Skeletal muscle satellite cell (primary cell): ENCODE measurements at regions not wholly inside any gene's neighbourhood (a gene's known extent, or its start where the extent isn't known, plus 50 kb on each side); places are given as distances from the start of the nearest gene placed in this dataset.
"Not testable (repeated sequence)": the region's sequence is repeated elsewhere in the genome, so short reads cannot be mapped to it uniquely, and the experiment has no call there.

Experiments
- H3K27me3 ChIP-seq: 2 replicates; pipeline ENCODE4 v1.7.0; 2013; ENCODE audit warnings: low read length; ENCODE audit not compliant: control insufficient read depth, insufficient read depth
- H3K36me3 ChIP-seq: 2 replicates; pipeline ENCODE4 v1.7.0; 2013; ENCODE audit warnings: mild to moderate bottlenecking, control low read depth, low read length; ENCODE audit not compliant: insufficient read depth
- H3K4me1 ChIP-seq: 2 replicates; pipeline ENCODE4 v1.7.0; 2013; ENCODE audit warnings: low read length; ENCODE audit not compliant: control insufficient read depth, insufficient read depth
- H3K4me2 ChIP-seq: 2 replicates; pipeline ENCODE4 v1.7.0; 2013; ENCODE audit warnings: mild to moderate bottlenecking, low read length
- H3K4me3 ChIP-seq: 2 replicates; pipeline ENCODE4 v1.7.0; 2013; ENCODE audit warnings: low read length
- H3K9ac ChIP-seq: 2 replicates; pipeline ENCODE4 v1.7.0; 2013; ENCODE audit warnings: mild to moderate bottlenecking, low read depth, low read length, moderate library complexity
- H3K9me3 ChIP-seq: replicated peaks from 2 replicates; pipeline ENCODE4 v1.7.0; 2013; ENCODE audit warnings: mild to moderate bottlenecking, control low read depth, low read length

DNA sequence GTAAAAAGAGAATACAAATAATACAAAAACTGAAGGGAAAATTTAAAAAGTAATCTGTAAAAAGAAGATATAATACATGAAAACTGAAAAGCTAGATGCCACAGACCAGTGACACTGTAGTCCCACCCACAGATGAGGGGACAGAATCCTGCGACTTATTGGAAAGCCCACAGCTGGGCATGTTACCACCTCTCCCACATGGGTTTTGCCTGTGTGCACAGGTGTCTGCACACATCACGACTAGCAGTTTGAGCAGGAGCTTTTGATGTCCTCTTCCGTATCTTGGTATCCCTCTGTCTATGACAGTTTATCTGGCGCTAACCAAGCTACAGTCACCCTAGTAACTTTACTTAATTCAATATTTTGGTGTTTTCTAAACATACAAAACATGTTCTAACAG, 291.1 kb upstream of the EXOC2 start:
- H3K4me1 ChIP-seq: no peaks in the 10 kb centered on the region
- no peaks in the 10 kb centered on the region for H3K36me3 ChIP-seq
- H3K4me3 ChIP-seq: no peak overlapping the region
- no peaks in the 10 kb centered on the region for H3K27me3 ChIP-seq
- no peak overlapping the region for H3K9ac ChIP-seq
- H3K9me3 ChIP-seq: peaks cover 1% of the 10 kb centered on the region
- no peak overlapping the region for H3K4me2 ChIP-seq

DNA sequence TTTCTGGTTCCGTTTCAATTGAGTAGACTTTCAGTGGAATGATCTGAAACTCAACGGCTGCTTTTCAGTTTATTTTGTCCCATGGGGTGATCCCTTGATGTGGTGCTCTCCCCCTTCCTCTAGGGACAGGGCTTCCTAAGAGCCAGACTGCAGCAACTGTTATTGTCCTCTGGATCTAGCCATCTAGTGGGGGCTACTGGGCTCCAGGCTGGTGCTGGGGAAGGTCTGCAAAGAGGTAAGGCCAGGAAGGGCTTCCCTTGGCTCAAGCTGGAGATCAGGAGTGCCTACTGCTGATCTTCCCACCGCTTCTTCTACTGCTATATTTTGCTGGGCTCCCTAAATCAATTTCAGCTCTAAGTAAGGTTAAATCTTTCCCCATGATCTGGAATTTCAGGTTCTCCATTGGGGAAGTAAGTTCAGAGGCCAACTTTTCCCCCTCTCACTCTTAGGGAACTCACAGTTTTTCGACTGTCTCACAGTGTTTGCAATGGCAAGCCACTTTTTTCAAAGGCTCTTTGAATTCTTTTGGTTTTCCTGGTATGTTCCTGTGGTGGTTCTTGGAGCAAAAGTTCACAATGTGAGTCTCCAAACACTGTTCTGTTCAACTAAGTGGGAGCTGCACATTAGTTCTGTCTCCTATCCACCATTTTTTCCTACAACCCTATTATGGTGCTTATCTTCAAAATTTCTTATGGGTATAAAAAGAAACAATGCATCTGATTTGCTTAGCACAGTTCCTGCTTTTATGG, 286.2 kb upstream of the EXOC2 start:
- Histone ChIP-seq H3K36me3 (no peaks in the 10 kb centered on the region), H3K27me3 (no peaks in the 10 kb centered on the region), H3K9me3 (peaks cover 4% of the 10 kb centered on the region), H3K4me1 (no peaks in the 10 kb centered on the region), H3K4me2 (no peak overlapping the region), H3K4me3 (no peak overlapping the region), H3K9ac (no peak overlapping the region)

DNA sequence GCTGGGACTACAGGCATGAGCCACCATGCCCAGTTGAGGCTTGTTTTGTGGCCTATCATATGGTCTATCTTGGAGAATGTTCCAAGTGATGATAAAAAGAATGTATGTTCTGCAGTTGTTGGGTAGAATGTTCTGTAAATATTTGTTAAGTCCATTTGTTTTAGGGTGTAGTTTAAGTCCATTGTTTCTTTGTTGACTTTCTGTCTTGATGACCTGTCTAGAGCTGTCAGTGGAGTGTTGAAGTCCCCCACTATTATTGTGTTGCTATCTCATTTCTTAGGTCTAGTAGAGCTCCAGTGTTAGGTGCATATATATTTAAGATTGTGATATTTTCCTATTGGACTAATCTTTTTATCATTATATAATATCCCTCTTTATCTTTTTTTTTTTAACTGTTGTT, 284.3 kb upstream of the EXOC2 start:
- not testable (repeated sequence) for H3K9ac ChIP-seq, H3K27me3 ChIP-seq, H3K36me3 ChIP-seq, H3K4me2 ChIP-seq, H3K4me3 ChIP-seq, H3K4me1 ChIP-seq, H3K9me3 ChIP-seq

DNA sequence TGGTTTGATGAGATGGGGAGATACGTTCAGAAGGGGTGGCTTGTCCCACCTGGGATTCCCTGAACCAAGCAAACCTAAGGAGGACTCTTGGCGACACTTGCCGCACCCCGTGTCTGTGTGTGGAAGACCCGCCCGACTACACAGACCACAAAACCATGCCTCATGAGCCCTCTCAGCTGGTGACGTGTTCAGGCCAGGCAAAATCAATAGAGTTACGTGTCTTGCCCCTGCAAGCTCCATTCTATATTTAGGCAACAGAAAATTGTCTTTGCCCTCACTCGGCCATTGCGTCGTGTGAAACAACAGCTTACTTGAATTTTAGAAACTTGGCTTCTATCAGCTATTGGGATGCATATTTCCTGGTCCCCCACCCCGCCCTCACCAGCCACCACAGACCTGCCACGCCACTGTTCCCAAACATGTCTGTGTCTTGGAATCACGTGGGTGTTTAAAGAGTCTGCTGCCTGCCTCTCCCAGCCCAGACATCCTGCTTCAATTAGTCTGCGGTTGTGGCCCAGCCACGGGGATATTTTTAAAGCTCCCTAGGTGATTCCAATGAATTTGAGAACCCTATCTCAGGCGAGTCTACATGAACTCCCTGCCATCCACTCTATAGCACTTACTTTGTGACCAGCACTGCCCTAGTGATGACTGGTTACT, 279.2 kb upstream of the EXOC2 start:
- Histone ChIP-seq H3K4me2 (no peak overlapping the region), H3K9ac (no peak overlapping the region), H3K4me1 (no peaks in the 10 kb centered on the region), H3K27me3 (no peaks in the 10 kb centered on the region), H3K9me3 (peaks cover 8% of the 10 kb centered on the region), H3K4me3 (no peak overlapping the region), H3K36me3 (no peaks in the 10 kb centered on the region)

DNA sequence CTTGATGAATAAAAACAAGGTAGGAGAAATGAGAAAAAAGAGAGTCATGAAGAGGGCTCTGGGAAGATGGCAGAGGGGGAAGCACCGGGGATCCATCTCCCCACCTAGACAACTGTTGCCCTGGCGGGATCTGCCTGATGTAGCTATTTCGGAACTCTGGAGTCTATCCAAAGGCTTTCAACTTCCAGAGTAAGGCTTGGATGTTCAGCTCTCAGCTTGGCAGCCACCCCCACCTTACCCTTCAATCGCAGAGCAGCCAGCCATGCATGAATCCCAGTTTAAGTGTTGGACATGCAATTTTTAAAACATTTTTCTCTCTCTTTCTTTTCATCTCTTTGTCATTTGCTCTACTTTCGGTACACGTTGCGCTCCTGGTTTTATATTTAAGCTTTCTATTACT, 275.9 kb upstream of the EXOC2 start:
- no peaks in the 10 kb centered on the region for H3K36me3 ChIP-seq
- H3K4me3 ChIP-seq: no peak overlapping the region
- H3K4me1 ChIP-seq: no peaks in the 10 kb centered on the region
- H3K27me3 ChIP-seq: no peaks in the 10 kb centered on the region
- H3K9me3 ChIP-seq: peaks cover 12% of the 10 kb centered on the region
- H3K4me2 ChIP-seq: no peak overlapping the region
- no peak overlapping the region for H3K9ac ChIP-seq

DNA sequence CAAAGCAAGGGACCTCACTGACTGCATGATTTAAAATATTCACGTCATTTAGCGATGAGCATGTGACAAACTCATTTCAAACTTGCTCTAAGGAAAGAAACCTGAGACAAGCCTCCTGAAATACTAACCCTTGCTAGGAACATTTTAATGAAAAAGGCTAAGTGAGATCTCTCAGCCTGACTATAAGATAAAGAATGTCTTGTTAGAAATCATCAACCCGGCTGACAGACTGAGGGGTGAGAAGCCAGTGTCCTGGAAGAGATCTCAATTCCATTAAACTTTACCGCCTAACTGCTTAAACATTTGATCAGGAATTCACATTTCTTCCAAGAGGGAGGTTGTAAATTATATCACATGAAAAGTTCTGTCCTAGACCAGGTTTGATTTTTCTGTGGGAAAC, 274.8 kb upstream of the EXOC2 start:
- H3K4me3 ChIP-seq: no peak overlapping the region
- H3K4me1 ChIP-seq: no peaks in the 10 kb centered on the region
- no peaks in the 10 kb centered on the region for H3K27me3 ChIP-seq
- H3K9ac ChIP-seq: no peak overlapping the region
- peaks cover 12% of the 10 kb centered on the region for H3K9me3 ChIP-seq
- H3K4me2 ChIP-seq: no peak overlapping the region
- H3K36me3 ChIP-seq: no peaks in the 10 kb centered on the region

DNA sequence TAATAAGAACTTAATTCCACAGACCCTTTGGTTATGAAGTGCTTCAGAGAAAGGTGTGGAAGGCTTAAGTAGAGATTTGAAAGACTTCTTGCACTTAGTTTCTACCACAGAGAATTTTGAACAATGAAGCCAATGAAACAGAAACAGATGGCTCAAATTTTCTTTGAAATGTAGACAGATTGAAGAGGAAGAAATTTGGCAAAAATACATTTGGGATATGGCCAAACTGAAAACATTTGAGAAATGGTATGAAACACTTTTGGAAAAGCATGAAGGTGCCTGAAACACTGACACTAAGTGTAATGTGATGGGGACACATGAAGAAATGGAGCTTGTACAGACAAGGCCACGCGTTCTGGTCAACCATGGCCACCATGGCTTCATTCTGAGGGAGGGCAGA, 272.4 kb upstream of the EXOC2 start:
- no peak overlapping the region for H3K4me3 ChIP-seq
- H3K27me3 ChIP-seq: no peaks in the 10 kb centered on the region
- H3K4me2 ChIP-seq: no peak overlapping the region
- H3K9ac ChIP-seq: no peak overlapping the region
- no peaks in the 10 kb centered on the region for H3K4me1 ChIP-seq
- H3K36me3 ChIP-seq: no peaks in the 10 kb centered on the region
- H3K9me3 ChIP-seq: peaks cover 12% of the 10 kb centered on the region

DNA sequence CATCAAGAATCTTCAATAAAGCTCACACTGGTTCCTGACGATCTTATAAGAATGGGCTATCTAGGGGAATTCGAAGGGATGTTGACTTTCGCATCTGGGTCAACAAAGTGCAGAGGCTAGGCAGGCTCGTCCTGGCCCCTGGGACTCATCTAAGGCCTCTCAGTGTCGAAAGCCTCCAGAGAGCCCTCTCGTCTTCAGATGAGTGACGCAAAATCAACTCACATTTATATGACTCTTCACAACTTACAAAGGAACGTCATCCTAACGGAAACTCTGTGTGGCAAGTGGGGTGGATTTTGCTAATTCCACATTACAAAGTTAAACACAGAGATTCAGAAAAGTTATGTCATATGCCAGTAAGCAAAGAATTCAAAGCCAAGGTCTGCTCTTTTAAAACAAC, 270.5 kb upstream of the EXOC2 start:
- no peaks in the 10 kb centered on the region for H3K36me3 ChIP-seq
- peaks cover 11% of the 10 kb centered on the region for H3K9me3 ChIP-seq
- H3K4me2 ChIP-seq: no peak overlapping the region
- H3K4me3 ChIP-seq: no peak overlapping the region
- H3K9ac ChIP-seq: no peak overlapping the region
- no peaks in the 10 kb centered on the region for H3K27me3 ChIP-seq
- H3K4me1 ChIP-seq: no peaks in the 10 kb centered on the region

DNA sequence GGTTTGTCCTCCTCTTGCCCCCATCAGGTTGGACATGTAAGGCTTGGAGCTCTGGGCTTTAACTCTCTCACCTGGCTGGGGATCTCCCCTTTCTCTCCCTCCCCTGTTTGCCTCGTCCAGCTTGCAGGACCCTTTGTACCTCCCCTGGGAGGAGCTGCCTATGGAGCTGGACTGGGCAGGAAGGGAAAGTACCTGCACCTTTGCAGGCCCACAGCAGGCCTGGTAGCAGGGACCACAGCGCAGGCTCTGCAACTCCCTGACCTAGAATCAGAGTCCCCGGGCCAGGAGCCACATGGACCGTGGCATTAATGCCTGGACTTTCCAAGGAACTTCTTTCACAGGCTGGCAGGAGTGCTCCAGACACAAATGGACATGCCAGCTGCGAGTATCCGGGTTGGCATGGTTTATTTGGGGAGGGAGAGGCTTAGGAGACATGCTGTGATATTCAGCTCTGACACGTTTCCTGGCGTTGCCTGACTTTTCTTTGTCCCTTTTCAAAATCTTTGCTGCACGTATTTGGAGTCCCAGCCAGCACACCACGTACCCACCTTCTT, 268.5 kb upstream of the EXOC2 start:
- no peaks in the 10 kb centered on the region for H3K27me3 ChIP-seq

DNA sequence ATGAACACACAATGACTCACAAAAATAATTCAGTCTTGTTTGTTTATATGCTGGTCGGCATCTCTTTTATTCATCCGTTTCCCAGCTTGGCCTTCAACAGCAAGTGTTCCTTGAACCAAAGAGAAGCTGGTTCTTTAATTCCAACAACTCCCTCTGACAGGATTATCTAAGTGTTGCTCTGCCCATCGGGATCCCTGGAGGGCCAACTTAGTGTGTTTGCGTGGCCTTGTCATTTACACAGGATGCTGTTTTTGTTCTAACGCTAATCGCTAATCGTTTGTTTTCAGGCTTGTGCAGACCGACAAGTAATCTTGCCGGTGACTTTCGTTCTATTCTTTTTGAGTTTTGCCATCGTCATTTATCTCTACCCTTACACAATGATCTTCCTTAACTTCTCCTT, 267.4 kb upstream of the EXOC2 start:
- no peaks in the 10 kb centered on the region for H3K27me3 ChIP-seq
- no peaks in the 10 kb centered on the region for H3K4me1 ChIP-seq
- no peak overlapping the region for H3K4me3 ChIP-seq
- H3K36me3 ChIP-seq: no peaks in the 10 kb centered on the region
- no peaks in the 10 kb centered on the region for H3K9me3 ChIP-seq
- H3K4me2 ChIP-seq: no peak overlapping the region
- H3K9ac ChIP-seq: no peak overlapping the region

More for the DNA sequence above, 268.5 kb upstream of the EXOC2 start:
- H3K4me2 ChIP-seq: no peak overlapping the region
- H3K36me3 ChIP-seq: no peaks in the 10 kb centered on the region
- H3K4me3 ChIP-seq: no peak overlapping the region
- no peak overlapping the region for H3K9ac ChIP-seq
- H3K4me1 ChIP-seq: no peaks in the 10 kb centered on the region
- H3K9me3 ChIP-seq: peaks cover 4% of the 10 kb centered on the region

DNA sequence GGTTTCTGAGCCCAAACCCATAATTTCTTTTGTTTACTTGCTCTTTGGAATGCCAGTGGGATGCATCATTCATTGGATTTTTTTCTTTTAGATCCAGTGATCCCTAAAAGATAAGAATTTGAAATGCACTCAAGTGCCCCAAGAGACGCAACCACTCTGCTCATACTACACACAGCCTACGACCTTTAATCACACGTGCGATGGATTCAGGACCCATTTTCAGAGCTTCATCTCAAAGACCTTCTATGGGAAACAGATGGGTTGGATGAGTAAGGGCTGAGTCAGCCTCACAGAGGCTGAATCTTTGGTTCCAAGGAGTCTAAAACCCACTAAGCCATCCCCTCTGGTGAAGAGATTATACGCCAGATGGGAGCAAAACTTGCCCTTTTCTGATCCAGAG, 265.5 kb upstream of the EXOC2 start:
- Histone ChIP-seq H3K4me2 (no peak overlapping the region), H3K27me3 (no peaks in the 10 kb centered on the region), H3K4me1 (no peaks in the 10 kb centered on the region), H3K36me3 (no peaks in the 10 kb centered on the region), H3K4me3 (no peak overlapping the region), H3K9me3 (no peaks in the 10 kb centered on the region), H3K9ac (no peak overlapping the region)
